Thymus (tissue), 11 donors: ENCODE measurements at regions not wholly inside any gene's neighbourhood (a gene's known extent, or its start where the extent isn't known, plus 50 kb on each side); places are given as distances from the start of the nearest gene placed in this dataset.

Source experiments
- DNase-seq, 9 donors: peaks; one replicate each; pipeline ENCODE4 v3.0.0-alpha.2; 2013; ENCODE audit warnings: low spot score in 9 of 9, low read depth in 6 of 9, missing footprints in 1 of 9
- H3K27ac ChIP-seq, 2 donors: one replicate each; pipeline ENCODE4 v1.5.1; 2013; ENCODE audit warnings: control low read depth in 1 of 2, low read depth in 1 of 2, low read length in 1 of 2, mild to moderate bottlenecking in 1 of 2, moderate library complexity in 1 of 2
- H3K27me3 ChIP-seq, 2 donors: one replicate each; pipeline ENCODE4 v1.5.1; 2013; ENCODE audit warnings: low read length in 1 of 2; ENCODE audit not compliant: control insufficient read depth in 2 of 2, insufficient read depth in 1 of 2
- H3K36me3 ChIP-seq, 2 donors: one replicate each; pipeline ENCODE4 v1.5.1; 2013; ENCODE audit warnings: low read length in 1 of 2, mild to moderate bottlenecking in 1 of 2, moderate library complexity in 1 of 2; ENCODE audit not compliant: control insufficient read depth in 2 of 2, insufficient read depth in 2 of 2
- H3K4me1 ChIP-seq, 2 donors: one replicate each; pipeline ENCODE4 v1.5.1; 2013; ENCODE audit warnings: low read length in 2 of 2; ENCODE audit not compliant: control insufficient read depth in 2 of 2, insufficient read depth in 2 of 2
- H3K4me3 ChIP-seq, 2 donors: one replicate each; pipeline ENCODE4 v1.5.1; 2013; ENCODE audit warnings: low read length in 2 of 2, control low read depth in 1 of 2, mild to moderate bottlenecking in 1 of 2
- H3K9me3 ChIP-seq, 2 donors: one replicate each; pipeline ENCODE4 v1.5.1; 2013; ENCODE audit warnings: low read length in 1 of 2, mild to moderate bottlenecking in 1 of 2; ENCODE audit not compliant: control insufficient read depth in 2 of 2, insufficient read depth in 1 of 2
- WGBS: extraction: QIAGEN DNeasy Blood & Tissue Kit; methylation state at CpG from one replicate; pipeline ENCODE4 v1.1.7; 2013; 5-methylcytosine and 5-hydroxymethylcytosine counted together
- donor health status: healthy.

- Histone ChIP-seq H3K27me3 (no peaks in the 10 kb centered on the region), H3K4me1 (no peaks in the 10 kb centered on the region), H3K4me3 (no peak overlapping the region), H3K9me3 (peaks cover 0 to 6% of the 10 kb centered on the region in 2 donors), H3K36me3 (no peaks in the 10 kb centered on the region), H3K27ac (no peak overlapping the region)
- WGBS = 95% methylated on average over 3 of the region's 3 CpGs
- no peak for DNase-seq
These were observed 51.9 kb upstream of the ADTRP start for GRCh38 chr6:11830520-11830919.

GRCh38 chr6:11830105-11830504 lies 51.5 kb upstream of the ADTRP start:
- no peak for DNase-seq
- H3K9me3 ChIP-seq = peaks cover 0 to 6% of the 10 kb centered on the region in 2 donors
- WGBS = 90% methylated on average over 3 of the region's 3 CpGs
- H3K4me1 ChIP-seq = no peaks in the 10 kb centered on the region
- no peak overlapping the region for H3K4me3 ChIP-seq
- H3K27me3 ChIP-seq = no peaks in the 10 kb centered on the region
- no peaks in the 10 kb centered on the region for H3K36me3 ChIP-seq
- H3K27ac ChIP-seq = no peak overlapping the region

DNA sequence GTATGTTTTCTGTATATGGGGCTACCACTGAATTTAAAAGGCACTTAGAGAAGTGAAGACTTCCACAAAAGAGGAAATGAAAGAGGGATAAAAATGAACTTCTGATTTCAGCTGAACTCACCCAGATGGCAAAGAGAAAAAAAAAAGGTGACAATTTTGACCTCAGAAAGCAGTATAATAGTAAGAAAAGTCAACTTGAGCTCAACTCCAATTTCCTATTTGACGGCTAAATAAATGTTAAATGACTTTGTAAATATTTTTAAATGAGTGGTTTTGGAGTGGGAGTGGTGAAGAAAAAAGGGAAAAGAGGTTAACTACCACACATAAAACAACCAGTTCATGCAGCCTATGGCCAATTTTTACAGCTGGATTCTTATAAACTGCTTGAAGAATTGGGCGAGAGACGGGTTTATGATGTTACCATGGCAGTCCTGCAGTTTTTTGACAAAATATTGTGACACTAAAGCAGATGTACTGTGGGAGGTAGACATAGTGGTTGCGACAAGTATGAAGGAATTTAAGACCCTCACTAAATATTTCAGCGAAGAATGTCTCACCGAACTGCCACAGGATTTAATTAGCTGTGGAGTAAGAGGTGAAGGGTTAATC lies 49.8 kb upstream of the ADTRP start:
- 87% methylated on average over 6 of the region's 6 CpGs for WGBS
- no peaks in the 10 kb centered on the region for H3K4me1 ChIP-seq
- H3K36me3 ChIP-seq = no peaks in the 10 kb centered on the region
- peaks cover 0 to 6% of the 10 kb centered on the region in 2 donors for H3K9me3 ChIP-seq
- no peaks in the 10 kb centered on the region for H3K27me3 ChIP-seq
- no peak overlapping the region for H3K4me3 ChIP-seq
- H3K27ac ChIP-seq = no peak overlapping the region
- DNase-seq = no peak
